T-helper 2 cell treated with Interferon-gamma antibody and Interleukin-4, amounts not matched to agents 100 ng/mL and 5 ng/mL, for 36 hours (primary cell): ENCODE measurements at regions not wholly inside any gene's neighbourhood (a gene's known extent, or its start where the extent isn't known, plus 50 kb on each side); places are given as distances from the start of the nearest gene placed in this dataset.

Source experiments
- intact Hi-C: fragments of 100-400 bp; cut with micrococcal nuclease; formaldehyde crosslinking; loops from one replicate; pipeline ENCODE4 v1.15.1; 2023

DNA sequence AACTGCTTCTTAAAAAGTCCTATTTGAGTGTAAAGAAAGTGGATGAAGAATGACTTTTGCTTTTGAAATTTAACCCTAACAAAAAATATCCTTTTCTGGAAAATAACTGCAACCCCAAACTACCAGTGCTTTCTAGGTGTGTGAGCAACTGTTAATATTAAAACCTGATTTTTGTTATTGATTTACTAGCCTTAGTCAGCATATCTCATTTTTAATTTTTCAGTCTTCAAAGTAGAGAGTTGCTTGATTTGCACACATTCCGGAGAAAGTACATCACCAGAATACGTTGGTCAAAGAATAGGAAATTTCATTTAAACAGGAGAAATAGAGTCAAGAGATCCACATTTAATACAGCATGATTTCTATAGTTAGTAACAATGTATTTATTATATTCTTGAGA, 141.8 kb upstream of the ADAMTS5 start:
- intact Hi-C loops = no loop called here

- intact Hi-C loops = no loop called here
Observed at GRCh38 chr21:27108228-27108627, 141.3 kb upstream of the ADAMTS5 start.

- intact Hi-C loops = no loop called here
Observed at GRCh38 chr21:27104846-27105431, 138.1 kb upstream of the ADAMTS5 start.

DNA sequence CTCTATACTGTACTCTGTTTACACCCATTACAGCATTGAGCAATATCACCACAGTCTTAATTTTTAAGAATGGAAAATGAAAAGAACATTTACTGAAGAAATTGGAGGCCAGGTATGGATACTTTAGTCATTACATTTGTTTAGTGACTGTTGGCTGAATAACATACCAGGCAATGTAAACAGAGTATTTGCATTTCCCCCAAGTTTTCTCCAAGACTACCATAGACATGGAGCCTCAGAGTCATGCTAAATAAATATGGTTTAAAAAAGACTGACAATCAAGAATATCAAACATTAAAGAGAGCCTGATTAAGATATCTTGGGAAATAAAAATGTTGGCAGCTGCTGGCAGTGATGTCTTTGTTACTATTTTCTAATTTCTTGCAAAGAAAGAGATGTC, 136.9 kb upstream of the ADAMTS5 start:
- intact Hi-C loops = no loop called here

GRCh38 chr21:27101523-27101922, 134.6 kb upstream of the ADAMTS5 start:
- intact Hi-C loops = no loop called here

DNA sequence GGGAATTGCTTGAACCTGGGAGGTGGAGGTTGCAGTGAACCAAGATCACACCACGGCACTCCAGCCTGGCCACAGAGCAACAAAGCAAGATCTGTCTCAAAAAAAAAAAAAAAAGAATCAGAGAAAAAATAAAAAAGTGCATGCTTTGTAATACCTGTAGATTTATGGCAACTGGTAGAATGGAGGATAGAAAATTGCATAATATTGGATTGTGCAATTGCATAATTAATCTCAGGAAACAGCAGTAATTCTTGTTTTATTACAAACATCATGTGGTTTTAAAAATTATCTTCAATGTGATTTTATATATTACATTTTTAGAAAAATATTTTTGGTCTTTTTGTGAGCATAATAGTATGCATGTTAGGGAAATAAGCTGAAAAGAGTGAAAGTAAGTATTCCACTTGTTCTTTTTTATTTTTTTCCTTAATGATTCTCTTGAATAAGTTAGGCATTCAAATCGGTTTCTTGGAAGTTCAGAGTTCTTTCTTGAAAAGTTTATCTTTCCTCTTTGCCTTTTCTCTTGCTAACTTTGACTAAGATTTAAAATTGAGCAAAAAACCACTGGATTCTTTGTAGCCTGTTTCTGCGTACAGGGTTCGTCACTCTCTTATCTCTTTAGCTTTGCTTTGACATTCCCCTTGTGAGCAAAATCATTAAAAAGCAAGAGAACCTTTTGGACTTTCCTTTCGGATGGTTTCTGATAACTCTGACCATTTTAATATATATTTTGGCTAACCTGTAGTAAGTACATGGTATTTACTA, 127.5 kb upstream of the ADAMTS5 start:
- intact Hi-C loops = no loop called here

DNA sequence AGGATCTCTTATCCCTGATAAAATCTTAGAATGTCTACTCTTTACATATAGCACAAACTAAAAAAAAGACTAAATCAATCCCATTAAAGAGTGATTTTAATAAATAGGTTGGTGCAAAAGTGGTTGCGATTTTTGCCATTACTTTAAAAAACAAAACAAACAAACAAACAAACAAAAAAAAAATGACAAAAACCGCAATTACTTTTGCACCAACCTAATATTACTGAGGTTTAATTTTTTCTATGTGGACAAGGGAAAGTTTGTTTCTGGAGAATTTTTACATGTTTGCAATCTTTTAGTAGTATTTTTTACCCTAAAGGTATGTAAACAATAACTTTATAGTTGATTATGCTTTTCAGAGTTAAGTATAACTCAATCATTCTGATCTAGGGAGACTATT, 119.7 kb upstream of the ADAMTS5 start:
- intact Hi-C loops = no loop called here

GRCh38 chr21:27086186-27086585, 119.3 kb upstream of the ADAMTS5 start:
- intact Hi-C loops = no loop called here

GRCh38 chr21:27085387-27085786, 118.5 kb upstream of the ADAMTS5 start:
- intact Hi-C loops = no loop called here

DNA sequence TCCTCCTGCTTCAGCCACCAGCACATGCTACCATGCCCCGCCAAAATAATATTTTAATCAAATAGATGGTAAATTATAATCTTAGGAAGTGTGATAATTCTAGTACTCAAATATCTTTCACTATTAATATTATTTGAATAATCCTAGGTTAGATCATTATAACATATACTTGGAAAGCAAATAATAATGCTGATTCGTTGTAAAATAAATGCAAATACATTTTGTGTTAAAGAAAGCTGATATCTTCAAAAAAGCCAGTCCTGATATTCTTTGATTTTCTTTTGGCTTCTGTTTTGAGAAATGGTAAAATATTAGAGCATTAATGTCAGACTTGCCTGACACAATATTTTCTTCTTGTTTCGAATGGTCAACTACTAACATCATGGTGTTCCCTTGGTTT, 116.3 kb upstream of the ADAMTS5 start:
- intact Hi-C loops = no loop called here

GRCh38 chr21:27082431-27083010, 115.6 kb upstream of the ADAMTS5 start:
- intact Hi-C loops = no loop called here

DNA sequence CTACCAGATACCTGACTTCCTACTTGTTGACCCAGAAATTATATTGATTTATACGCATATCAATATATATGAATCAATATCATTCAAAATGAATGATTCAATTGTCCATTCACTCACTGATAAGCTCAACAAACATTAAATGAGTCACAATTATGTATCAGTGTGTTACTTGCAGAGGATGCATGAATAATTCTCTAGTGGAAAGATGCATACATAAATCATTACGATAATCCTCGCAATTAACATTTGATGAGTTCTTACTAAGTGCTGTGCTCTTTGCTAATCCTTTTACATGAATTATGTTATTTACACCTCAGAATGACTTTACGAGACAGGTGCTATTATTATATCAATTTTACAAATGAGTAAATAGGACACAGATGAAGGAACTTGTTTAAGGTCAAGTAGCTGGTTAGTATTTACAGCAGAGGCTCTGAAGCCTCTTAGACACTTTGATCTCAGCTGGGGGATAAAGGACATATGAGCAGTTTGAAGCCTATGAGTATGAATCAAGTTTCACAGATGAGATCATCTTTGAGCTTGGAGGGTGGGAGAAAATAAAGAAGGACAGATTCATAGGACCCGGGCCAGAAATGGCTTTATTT, 112.8 kb upstream of the ADAMTS5 start:
- intact Hi-C loops = no loop called here

DNA sequence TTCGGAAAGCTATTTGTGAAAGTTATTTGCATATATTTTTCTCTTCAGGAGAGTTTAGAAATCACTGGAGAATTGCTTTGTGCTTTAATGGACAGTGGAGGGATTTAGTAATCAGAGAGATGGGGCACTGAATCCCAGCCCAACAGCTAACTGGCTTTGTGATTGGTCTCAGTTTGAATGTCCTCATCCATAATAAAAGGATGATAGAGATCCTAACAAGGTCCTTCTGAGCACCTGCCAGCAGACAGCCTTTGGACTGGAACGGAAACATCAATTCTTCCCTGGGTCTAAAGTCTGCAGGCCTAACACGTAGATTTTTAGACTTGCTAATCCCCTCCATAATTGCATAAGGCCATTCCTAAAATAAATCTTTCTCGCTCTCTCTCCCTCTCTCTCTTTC, 112.0 kb upstream of the ADAMTS5 start:
- intact Hi-C loops = no loop called here

DNA sequence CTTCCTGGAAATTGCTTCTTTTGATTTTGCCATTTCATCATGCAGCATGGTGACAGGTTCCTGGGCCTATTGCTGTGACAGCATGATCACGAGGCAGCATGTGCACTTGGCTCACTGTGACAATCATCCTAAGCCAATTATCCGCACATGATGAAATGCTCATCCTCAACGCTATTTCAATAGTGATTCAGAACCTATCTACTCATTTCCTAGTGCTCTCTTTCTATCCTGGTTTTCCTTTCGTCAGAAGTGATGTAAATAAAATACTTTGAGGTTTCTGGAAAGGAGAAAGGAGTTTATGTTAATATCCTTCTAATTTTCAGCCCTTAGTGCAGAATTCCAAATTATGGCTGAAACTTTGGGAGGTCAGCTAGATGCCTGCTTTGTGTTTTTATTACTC, 110.6 kb upstream of the ADAMTS5 start:
- intact Hi-C loops = no loop called here

- intact Hi-C loops = no loop called here
Observed at GRCh38 chr21:27076025-27076424, 109.1 kb upstream of the ADAMTS5 start.

DNA sequence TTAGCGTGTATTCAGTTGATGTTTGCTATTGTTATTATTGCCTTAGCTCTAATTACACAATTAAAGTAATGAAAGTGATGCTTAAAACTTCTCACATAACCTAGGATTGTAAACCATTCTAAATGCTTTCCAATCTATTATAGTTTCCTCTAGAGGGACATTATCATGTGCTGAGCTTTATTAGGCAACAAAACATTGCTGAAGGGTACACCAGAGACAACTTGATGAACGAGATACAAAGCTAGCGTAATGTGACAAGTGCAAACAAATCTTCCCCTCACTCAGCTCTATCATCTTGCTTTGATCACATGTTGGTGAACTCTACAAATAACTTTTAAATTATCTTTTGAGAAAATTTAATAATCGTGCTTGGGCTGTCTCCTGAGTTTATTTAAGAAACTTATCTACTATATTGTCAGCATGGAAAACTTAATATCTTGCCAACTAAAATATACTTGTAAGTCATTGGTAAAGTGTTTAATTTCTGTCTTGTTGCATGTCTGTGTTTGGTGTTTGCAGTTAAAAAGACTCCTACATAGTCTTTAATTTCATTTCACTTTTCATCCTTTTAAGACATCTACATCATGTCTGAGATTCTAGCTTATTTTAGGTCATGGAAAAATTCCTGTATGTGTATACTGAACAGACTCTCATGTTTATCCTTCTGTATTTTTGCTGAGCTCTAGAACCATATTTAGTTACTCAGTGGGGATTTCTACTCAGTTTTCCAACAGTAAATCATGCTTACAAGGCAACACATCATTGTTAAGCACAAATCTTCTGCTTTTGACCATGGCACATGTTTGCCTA, 104.2 kb upstream of the ADAMTS5 start:
- intact Hi-C loops = no loop called here

DNA sequence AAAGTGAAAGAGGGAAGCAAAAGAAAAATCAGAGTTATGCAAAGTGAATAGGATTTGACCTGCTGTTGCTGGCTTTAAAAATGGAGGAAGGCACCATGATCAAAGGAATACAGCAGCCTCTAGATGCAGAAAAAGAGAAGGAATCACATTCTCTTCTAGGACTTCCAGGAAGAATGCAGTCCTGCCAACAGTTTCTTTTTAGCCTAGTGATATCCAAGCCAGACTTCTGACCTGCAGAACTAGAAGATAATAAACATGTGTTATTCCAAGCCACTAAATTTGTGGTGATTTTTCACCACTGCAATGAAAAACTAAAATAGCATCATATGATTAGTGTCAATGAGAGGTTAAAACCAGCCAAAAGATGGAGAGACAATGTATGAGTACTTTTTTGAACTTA, 101.9 kb upstream of the ADAMTS5 start:
- intact Hi-C loops = no loop called here

- intact Hi-C loops = no loop called here
Observed at GRCh38 chr21:27067226-27067625, 100.3 kb upstream of the ADAMTS5 start.

DNA sequence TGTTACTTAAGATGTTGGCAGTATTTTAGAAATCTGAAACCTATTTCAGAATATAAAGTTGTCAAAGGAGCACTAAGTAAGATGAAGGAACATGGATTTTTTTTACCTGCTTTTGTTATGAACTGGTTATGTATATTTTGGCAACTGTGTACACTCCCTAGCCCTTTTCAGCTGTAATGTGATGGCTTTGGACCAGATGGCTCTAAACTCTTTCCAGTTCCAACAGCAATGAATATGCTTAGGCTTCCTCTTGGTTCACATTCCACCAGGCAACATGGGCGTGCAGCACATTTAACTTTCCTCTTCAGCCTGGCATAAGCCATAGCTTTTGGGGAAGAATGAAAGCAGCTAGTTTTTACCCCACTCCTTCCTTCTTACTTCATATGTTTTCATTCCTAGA, 95.6 kb upstream of the ADAMTS5 start:
- intact Hi-C loops = no loop called here

- intact Hi-C loops = no loop called here
Observed at GRCh38 chr21:27061770-27062169, 94.9 kb upstream of the ADAMTS5 start.

DNA sequence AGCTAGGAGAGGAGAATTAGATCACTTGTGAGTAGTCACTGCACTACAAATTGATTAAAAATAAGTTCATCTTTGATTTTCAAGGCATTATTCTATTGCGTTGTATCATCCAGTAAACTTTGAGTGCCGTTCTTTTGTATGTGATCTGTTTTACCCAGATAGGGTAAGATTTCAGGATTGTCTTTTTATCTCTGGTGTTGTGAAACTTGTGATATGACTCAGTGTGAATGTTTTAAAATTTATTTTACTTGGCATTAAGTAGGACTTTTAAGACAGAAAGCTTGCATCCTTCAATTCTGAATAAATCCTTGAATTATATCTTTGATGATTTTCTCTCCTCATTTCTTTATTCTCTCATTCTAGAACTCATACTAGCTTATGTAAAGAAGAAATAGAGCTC, 93.3 kb upstream of the ADAMTS5 start:
- intact Hi-C loops = no loop called here
